C4-2B (cell line): ENCODE measurements at regions not wholly inside any gene's neighbourhood (a gene's known extent, or its start where the extent isn't known, plus 50 kb on each side); places are given as distances from the start of the nearest gene placed in this dataset.

ENCODE experiments used
- H3K27ac ChIP-seq: fragments of 450-650 bp; 2 replicates; pipeline ENCODE4 v1.5.1; 2017
- ZFX ChIP-seq: fragments of 450-650 bp; IDR thresholded peaks from 2 replicates; pipeline ENCODE4 v1.6.1; 2017
- TF ChIP-seq, protein P1 (sequence below): fragments of 450-650 bp; conservative IDR thresholded peaks from 2 replicates; pipeline ENCODE4 v1.5.1; 2017; ENCODE audit warnings: mild to moderate bottlenecking

DNA sequence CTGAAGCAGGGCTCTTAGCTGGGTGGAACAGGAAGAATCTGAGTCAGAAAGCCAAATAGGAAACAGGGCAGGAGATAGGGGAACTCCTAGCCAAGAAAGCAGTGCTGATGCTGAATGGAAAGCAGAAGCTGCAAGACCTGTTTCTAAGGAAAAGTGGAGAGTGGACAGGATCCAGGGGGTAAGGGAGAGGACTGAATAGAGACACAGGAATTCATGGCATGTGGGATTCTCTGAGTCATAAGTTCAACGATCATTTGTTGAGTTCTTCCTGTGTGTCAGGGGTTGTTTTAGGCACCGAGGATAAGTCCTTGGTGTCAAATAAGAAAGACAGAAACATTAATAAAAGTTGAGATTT is 153.8 kb upstream of the FGGY start:
- TF ChIP-seq, protein P1, sequence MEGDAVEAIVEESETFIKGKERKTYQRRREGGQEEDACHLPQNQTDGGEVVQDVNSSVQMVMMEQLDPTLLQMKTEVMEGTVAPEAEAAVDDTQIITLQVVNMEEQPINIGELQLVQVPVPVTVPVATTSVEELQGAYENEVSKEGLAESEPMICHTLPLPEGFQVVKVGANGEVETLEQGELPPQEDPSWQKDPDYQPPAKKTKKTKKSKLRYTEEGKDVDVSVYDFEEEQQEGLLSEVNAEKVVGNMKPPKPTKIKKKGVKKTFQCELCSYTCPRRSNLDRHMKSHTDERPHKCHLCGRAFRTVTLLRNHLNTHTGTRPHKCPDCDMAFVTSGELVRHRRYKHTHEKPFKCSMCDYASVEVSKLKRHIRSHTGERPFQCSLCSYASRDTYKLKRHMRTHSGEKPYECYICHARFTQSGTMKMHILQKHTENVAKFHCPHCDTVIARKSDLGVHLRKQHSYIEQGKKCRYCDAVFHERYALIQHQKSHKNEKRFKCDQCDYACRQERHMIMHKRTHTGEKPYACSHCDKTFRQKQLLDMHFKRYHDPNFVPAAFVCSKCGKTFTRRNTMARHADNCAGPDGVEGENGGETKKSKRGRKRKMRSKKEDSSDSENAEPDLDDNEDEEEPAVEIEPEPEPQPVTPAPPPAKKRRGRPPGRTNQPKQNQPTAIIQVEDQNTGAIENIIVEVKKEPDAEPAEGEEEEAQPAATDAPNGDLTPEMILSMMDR: no peak
- no peak for TF ChIP-seq ZFX
- H3K27ac ChIP-seq: no peak overlapping the region

DNA sequence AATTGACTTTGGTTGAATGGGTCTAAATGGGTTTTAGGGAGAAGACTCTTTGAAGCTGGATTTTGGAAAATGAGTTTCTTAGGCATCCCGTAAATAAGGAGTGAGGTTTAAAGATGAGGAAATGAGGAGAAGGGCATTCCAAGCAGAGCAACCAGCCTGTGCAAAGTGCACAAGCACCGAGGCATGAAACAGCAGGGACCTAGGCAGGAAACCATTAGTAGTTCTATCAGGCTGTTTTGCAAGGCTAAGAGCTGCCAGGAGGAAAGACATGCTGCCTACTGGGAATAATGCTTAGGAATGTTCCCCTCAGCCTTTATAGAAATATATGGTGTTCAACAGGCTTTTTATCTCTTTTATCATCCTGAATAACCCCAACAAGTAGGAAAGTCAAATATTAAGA is 153.1 kb upstream of the FGGY start:
- no peak for TF ChIP-seq ZFX
- TF ChIP-seq, protein P1: no peak
- no peak overlapping the region for H3K27ac ChIP-seq

DNA sequence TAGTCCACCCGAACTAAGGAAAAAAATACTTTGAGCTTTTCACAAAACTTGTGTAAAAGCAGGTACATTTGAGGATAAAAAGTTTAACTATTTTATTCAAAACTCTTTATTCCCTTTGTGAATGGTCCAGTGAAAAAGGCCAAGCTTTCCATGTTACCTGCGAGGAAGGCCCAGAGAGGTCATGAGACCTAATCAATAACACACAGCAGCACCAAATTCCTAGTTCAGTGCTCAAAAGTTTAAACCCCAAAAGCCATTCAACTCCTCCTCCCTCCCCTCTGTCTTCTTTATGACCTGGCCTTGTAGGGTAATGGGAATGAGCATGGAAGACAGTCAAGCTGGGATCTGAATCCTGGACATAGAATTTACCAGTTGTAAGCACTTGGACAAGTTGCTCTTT is 151.9 kb upstream of the FGGY start:
- no peak overlapping the region for H3K27ac ChIP-seq
- TF ChIP-seq, protein P1: no peak
- no peak for TF ChIP-seq ZFX

DNA sequence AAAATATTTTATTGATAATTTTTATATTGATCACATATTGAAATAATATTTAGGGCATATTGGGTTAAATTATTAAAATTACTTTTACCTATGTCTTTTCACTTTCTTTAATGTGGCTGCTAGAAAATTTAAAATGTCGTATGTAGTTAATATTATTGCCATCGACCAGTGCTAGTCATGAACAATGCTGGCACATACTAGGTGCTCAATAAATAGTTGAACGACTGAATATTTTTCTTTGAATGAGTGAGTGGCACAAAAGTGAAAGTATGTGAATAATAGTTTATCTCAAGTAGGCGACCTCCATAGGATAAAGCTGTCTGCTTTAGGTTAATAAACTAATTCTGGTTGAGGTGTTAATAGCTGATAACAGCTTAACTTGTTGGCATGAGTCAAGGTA is 150.8 kb upstream of the FGGY start:
- TF ChIP-seq ZFX: no peak
- TF ChIP-seq, protein P1: no peak
- no peak overlapping the region for H3K27ac ChIP-seq

DNA sequence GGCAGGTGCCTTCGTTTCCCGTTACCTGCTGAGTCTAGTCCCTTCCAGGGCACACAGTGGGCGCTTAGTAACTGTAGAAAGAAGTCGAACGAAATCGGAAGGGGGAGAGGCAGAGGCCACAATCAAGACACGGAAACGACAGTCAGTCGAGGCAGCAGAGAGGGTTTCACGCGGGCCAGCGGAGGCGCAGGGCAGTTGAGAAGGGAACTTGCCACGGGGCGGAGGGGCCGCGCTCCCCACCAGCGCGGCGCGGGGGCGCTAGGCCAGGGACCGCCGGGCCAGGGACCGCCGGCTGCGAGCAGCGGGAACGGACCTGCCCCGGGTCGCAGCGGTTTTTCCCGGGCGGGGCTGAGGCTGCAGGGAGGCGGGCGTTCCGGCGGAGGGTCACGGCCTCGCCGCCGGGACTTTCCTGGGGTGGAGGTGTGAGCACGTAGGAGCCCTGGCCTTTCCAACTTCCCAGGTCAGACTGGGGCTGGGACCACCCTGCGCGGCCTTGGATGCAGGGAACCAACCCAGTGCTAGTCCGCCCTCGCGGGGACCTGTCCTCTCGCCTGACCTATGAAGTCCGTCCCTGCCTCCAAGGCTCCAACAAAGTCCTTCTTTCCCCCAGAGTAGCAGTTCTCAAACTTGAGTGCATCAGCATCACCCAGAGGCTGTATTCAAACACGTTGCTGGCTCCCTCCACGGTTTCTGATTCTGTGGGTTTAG is 150.1 kb upstream of the FGGY start:
- no peak for TF ChIP-seq ZFX
- TF ChIP-seq, protein P1: no peak
- H3K27ac ChIP-seq: no peak overlapping the region

DNA sequence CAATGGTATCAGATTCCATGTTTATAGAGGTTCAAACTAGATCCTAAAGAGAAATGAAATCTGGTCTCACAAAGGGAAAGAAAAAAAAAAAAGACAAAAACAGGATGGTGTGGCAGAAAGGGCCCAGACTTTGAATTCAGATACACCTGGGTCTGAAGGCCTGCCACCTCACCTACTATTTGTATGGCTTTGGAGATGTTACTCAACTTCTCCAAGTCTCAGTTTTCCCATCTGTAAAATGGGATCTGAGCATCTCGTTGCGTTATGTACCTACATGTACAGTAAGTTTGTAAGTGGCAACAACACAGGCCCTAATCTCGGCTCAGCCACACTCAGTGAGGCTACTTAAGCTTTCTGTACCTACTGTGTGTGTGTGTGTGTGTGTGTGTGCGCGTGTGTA is 147.5 kb upstream of the FGGY start:
- H3K27ac ChIP-seq: no peak overlapping the region
- TF ChIP-seq, protein P1: no peak
- TF ChIP-seq ZFX: no peak

DNA sequence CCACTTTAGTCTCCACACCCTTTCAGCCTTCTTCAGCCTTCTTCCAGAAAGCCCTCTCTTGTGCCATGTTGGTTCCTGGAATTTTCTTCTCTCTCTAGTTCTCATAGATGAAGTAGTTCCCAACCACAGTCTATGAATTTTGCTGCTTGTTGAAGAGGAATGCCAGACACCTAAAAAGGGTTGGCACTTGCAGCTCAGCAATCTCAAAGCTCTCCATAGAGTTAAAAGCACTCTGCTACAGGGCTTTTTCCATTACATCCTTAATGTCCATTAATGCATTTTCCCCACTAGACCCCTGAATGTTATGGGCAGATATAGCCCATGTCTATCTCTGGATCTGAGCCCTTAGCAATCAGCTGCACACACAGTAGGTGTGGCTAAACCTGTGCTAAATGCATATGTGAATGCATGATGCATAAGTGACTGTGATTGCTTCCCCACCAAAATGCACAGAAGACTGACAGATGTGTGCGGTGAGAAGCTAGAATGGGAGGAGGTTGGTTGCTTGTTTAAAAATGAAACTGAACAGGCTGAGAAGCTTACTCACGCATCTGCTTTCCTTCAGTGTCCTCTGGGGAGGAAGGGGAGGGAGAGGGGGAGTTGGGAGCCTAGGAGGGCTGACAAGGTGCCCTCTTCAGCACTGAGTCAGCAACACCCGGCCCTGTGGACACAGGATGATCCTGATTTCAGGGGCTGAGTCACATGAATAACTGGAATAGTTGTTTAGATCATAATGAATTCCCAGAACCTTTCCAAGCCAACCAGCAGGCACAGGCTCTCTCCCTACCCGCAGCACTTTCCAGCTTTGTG is 146.1 kb upstream of the FGGY start:
- TF ChIP-seq ZFX: no peak
- TF ChIP-seq, protein P1: no peak
- H3K27ac ChIP-seq: no peak overlapping the region
